NCI-H128 (cell line): ENCODE measurements at regions not wholly inside any gene's neighbourhood (a gene's known extent, or its start where the extent isn't known, plus 50 kb on each side); places are given as distances from the start of the nearest gene placed in this dataset.
"Not testable (repeated sequence)": the region's sequence is repeated elsewhere in the genome, so short reads cannot be mapped to it uniquely, and the experiment has no call there.

Experiments
- DNase-seq: peaks from one replicate; lab custom pipeline; 2025; ENCODE audit not compliant: unreplicated experiment; lab: John Stamatoyannopoulos, UW

DNA sequence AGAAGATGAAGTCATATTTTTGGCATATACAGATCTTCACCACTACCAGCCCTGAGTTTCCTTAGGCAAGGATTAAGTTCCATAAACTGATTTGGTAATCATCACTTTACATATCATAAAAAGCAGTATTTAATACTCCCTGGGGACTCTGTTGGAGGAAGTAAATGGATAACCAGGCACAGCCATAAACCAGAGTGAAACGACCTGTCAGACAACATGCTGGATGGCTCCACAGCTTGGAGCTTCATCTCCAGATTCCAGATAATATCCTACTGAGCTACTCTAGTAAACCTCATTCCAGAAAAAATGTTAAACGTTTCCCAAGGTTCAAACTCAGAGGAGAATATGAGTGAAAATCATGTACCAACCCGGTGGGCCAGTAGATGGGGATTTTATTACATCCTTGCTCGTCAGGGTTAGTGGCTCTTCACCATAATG is 109.2 kb downstream of the BASP1 start:
- DNase-seq: no peak

GRCh38 chr5:17327048-17327625 is 109.7 kb downstream of the BASP1 start:
- DNase-seq: peak; percentile 5

DNA sequence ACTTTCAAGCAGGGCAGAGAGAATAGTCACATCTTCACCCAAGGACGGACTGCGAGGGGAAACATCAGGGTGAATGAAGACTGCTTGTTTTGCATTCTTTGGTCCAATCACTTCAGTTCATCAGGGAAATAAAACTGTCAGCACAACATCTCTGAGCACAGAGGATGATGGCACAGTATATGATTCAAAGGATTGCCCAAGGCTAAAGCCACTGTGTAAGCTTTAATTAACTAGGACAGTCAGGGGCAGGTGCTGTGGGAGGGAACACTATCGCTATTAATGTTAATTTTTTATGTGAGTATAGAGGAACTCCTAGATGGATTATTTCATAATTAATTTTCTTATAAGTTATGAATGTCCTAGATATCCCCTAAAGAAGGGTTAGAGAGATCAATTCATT is 112.1 kb downstream of the BASP1 start:
- DNase-seq: no peak

DNA sequence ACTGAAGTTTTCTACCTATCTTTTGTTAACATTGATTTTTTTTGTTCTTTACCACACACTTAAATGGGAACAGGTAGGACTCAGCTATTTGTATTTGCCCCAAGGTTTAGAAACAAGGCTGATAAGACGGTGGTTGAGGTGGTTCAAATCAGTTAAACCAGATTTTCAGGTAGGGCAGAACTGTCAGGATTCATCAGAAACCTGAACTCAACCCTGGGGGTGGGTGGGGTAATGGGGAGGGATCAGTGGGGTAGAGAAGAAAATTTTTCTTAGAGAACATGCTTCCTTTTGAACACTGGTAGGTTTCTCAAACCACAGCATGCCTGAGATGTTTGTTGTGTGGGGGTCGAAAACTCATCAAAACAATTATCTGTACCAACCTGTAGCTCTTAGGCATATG is 113.0 kb downstream of the BASP1 start:
- DNase-seq: no peak

GRCh38 chr5:17331651-17332050 is 114.2 kb downstream of the BASP1 start:
- DNase-seq: no peak

DNA sequence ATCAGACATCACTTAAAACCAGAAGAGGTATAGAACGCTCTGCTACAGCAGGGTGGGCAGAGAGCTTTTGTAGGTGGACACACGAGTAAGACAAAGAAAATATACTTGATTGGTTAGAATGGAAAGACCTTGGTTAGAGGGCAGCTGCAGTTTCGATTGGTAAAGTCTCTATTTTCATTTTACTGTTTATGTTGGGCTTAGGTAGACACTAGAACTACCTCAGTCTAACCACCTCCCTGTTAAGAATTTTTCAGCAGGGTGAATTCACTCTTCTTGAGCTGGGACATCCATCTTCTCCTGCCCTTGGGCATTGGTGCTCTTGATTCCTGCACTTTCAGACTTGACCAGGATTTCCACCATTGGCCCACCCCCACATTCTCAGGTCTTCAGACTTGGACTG is 116.3 kb downstream of the BASP1 start:
- no peak for DNase-seq

DNA sequence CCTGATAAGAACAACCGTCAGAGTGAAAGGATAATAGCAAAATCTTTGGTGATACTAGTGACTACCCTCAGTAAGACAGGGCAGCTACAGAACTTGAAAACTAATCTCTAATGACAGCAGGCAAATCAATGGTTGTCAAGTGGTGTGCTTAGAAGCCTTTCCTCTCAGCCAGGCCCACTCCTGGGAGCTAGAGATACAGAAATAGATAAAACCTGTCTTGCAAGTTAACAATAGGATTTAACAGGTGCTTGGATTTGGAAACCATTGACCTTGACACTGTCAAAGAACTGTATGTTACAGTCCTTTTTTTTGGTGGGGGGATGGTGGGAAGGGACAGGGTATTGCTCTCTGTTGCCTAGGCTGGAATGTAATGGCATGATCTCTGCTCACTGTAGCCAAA is 118.6 kb downstream of the BASP1 start:
- DNase-seq: peak; percentile 5

GRCh38 chr5:17336723-17337122 is 119.3 kb downstream of the BASP1 start:
- DNase-seq: not testable (repeated sequence)

DNA sequence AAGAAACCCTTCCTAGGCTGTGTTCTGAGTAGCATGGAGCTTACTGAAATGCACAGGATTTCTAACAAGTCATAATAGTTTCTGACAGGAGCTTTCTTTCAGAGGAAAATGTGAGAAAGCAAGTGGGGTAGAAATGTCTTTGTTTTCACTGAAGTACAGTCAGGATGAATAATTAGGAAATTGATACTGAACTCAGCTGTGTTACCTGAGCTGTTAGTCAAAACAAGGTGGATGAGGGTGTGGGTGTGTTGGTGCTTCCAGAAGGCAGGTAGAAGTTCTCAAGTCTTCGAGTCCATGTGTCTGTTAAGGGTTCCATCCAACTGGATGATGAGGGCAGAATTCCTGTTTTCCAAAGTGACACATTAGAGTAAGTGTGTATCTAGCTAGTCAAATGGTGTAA is 122.4 kb downstream of the BASP1 start:
- no peak for DNase-seq

DNA sequence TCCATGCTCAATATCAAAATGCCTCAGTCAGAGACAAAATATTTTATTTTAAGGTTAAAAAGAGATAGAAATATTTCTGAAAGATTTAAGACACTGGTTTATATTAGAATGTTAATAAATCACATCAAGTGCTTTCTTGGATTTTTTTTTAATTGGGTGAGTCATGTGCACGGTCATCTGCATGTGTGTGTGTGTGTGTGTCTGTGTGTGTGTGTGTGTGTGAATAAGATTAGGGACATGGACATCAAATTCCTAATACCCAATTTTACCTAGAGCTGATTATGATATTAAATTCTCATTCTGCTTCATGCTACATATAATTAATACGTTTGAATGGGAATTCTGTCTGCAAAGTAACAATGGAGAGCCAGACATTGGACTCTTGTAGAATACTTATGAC is 122.9 kb downstream of the BASP1 start:
- DNase-seq: no peak

- DNase-seq: no peak
Observed at GRCh38 chr5:17340819-17341218, 123.4 kb downstream of the BASP1 start.

GRCh38 chr5:17343675-17344074 is 126.2 kb downstream of the BASP1 start:
- no peak for DNase-seq

DNA sequence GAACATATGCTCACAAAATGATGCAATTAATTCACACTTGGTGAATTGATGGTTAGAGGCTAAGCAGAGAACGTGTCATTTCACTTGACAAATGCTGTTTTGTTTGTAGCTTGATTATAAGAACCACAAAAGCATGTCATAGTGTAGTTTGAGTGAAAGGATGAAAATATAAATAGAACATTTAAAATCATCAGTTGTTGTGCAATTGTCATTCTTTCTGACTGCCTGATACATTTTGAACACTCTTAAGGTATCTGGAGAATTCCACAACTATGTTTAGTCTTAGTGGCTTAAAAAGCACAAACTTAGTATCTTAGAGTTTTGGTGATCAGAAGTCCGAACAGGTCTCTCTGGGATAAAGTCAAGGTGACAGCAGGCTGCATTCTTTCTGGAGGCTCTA is 129.4 kb downstream of the BASP1 start:
- no peak for DNase-seq

GRCh38 chr5:17352223-17352622 is 134.8 kb downstream of the BASP1 start:
- no peak for DNase-seq

DNA sequence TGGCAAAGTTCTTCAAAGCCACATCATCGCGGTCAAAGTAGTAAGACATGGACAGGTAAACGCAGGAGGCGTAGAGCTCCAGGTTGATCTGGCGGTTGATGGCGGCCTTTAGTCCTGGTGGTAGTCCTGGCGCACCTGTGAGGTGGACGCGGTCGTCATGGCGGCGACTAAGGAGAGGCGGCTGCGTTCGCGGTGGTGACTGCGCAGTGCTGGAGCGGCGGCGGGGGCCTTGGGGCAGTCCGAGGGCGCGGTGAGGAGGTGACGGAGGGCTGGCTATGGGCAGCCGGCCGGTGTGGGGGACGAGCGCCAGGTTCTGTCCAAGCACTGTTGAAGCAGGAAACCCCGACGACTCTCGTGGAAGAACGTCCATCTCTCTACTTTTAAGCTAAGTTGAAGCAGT is 136.8 kb downstream of the BASP1 start:
- DNase-seq: no peak

DNA sequence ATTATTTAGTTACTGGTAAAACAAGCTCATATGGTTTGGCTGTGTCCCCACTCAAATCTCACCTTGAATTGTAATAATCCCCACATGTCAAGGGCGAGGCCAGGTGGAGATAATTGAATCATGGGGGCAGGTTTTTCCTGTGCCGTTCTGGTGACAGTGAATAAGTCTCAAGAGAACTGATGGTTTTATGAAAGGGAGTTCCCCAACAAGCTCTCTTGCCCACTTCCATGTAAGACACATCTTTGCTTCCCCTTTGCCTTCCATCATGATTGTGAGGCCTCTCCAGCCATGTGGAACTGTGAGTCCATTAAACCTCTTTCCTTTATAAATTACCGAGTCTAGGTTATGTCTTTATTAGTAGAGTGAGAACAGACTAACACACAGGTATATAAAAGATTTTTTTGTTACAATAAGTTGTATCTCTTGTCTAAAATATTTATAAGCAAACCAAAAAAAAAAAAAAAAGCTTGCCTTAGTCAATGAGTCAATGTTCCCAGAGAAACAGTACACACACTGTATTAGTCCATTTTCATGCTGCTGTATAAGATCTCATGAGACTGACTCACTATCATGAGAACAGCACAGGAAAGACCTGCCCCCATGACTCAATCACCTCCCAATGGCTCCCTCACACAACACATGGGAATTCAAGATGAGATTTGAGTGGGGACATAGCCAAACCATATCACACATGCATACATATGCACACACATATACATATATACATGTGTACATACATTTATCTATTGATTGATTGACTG is 138.3 kb downstream of the BASP1 start:
- no peak for DNase-seq

DNA sequence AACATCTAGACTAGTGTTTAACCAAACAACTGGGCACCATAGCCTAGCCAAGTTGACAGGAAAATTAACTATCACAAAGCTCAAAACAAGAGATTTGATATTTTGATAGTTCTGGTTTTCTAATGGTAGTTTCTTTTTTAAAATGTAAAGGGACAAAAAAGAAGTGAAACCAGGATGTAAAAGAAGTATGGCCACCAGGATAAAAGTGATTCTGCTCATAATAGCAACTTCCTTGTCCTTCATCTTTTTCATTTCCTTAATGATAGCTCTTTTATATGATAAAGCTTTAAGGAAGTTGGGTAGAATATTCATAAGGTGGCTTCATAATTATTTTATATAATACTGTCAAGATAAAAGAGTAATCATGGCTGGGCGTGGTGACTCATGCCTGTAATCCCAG is 139.1 kb downstream of the BASP1 start:
- no peak for DNase-seq

GRCh38 chr5:17357504-17357903 is 140.1 kb downstream of the BASP1 start:
- DNase-seq: no peak

GRCh38 chr5:17358031-17358430 is 140.0 kb upstream of the TAF11L2 start:
- DNase-seq: no peak

DNA sequence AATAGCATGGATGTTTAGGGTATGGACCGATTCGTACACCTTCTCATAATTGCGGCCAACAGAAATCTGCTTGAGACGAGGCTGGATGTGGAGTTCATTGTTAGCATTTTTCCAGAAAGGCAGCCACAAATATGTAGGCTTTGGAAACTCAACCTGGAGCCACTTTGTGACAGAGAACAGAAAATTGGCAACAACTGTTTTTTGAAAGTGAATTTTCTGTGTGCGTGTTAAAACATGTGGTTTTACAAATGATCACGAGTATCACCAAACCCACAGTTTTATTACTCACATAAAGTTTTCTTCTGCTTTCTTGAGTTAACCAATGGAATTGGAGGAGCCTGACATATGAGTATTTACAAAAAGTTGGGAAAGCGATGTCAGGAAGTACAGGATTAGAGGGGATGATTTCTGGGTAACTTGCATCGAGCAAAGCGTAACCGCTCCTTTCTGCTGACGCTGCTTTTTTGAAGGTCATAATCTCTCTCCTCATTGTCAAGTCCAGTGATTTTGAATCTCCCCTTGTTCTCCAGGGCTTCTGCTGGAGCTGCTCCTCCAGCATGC is 138.5 kb upstream of the TAF11L2 start:
- no peak for DNase-seq

- no peak for DNase-seq
Observed at GRCh38 chr5:17360879-17361278, 137.2 kb upstream of the TAF11L2 start.

GRCh38 chr5:17361331-17361730 is 136.7 kb upstream of the TAF11L2 start:
- no peak for DNase-seq
